Medulla oblongata (tissue), 1 donor: ENCODE measurements at regions not wholly inside any gene's neighbourhood (a gene's known extent, or its start where the extent isn't known, plus 50 kb on each side); places are given as distances from the start of the nearest gene placed in this dataset.
A peak's percentile ranks its signal among the peaks of the same experiment; 100 is the strongest.
"Not testable (repeated sequence)": the region's sequence is repeated elsewhere in the genome, so short reads cannot be mapped to it uniquely, and the experiment has no call there.

ENCODE experiments used
- DNase-seq: peaks from one replicate; pipeline ENCODE4 v3.0.0-alpha.2; 2015; ENCODE audit errors: extremely low spot score

GRCh38 chr5:18798058-18798457 lies 1163.8 kb downstream of the TAF11L14 start:
- no peak for DNase-seq

- DNase-seq = no peak
These were observed 1165.3 kb downstream of the TAF11L14 start for GRCh38 chr5:18799482-18800128.

GRCh38 chr5:18800293-18801025 lies 1166.2 kb downstream of the TAF11L14 start:
- DNase-seq = no peak

- DNase-seq = not testable (repeated sequence)
These were observed 1167.2 kb downstream of the TAF11L14 start for GRCh38 chr5:18801413-18801812.

- no peak for DNase-seq
These were observed 1168.1 kb downstream of the TAF11L14 start for GRCh38 chr5:18802336-18802735.

- no peak for DNase-seq
These were observed 1171.1 kb downstream of the TAF11L14 start for GRCh38 chr5:18805376-18805775.

GRCh38 chr5:18807256-18808149 lies 1173.2 kb downstream of the TAF11L14 start:
- no peak for DNase-seq

- DNase-seq = no peak
These were observed 1176.3 kb downstream of the CDH18 start for GRCh38 chr5:18811661-18812060.

GRCh38 chr5:18828351-18828750 lies 1159.6 kb downstream of the CDH18 start:
- no peak for DNase-seq

- no peak for DNase-seq
These were observed 1158.5 kb downstream of the CDH18 start for GRCh38 chr5:18829539-18829938.

GRCh38 chr5:18850216-18850615 lies 1137.8 kb downstream of the CDH18 start:
- no peak for DNase-seq

- no peak for DNase-seq
These were observed 1115.0 kb downstream of the CDH18 start for GRCh38 chr5:18872978-18873377.

- no peak for DNase-seq
These were observed 1111.4 kb downstream of the CDH18 start for GRCh38 chr5:18876565-18876964.

- DNase-seq = no peak
These were observed 1106.4 kb downstream of the CDH18 start for GRCh38 chr5:18881615-18882014.

GRCh38 chr5:18882154-18882553 lies 1105.8 kb downstream of the CDH18 start:
- DNase-seq = no peak

- DNase-seq = no peak
These were observed 1099.2 kb downstream of the CDH18 start for GRCh38 chr5:18888821-18889220.

GRCh38 chr5:18900644-18901043 lies 1087.4 kb downstream of the CDH18 start:
- no peak for DNase-seq

- no peak for DNase-seq
These were observed 1067.0 kb downstream of the CDH18 start for GRCh38 chr5:18920966-18921365.

GRCh38 chr5:18932081-18932480 lies 1055.9 kb downstream of the CDH18 start:
- peak; percentile 5 for DNase-seq

GRCh38 chr5:18944771-18945170 lies 1043.2 kb downstream of the CDH18 start:
- no peak for DNase-seq

GRCh38 chr5:18954239-18954638 lies 1033.8 kb downstream of the CDH18 start:
- DNase-seq = no peak

GRCh38 chr5:18959535-18959934 lies 1028.5 kb downstream of the CDH18 start:
- no peak for DNase-seq
